Panc1 (cell line): ENCODE measurements at regions not wholly inside any gene's neighbourhood (a gene's known extent, or its start where the extent isn't known, plus 50 kb on each side); places are given as distances from the start of the nearest gene placed in this dataset.

ENCODE experiments used
- ATAC-seq: fragments of 200-7000 bp; cut with Tn5 transposase; 2 replicates; pipeline ENCODE4 v1.9.1; 2020; ENCODE audit warnings: mild to moderate bottlenecking, moderate library complexity
- BruUV-seq: library from RNA; stranded (reverse); fragments of 400-500 nt; replicated peaks from 2 replicates; lab custom pipeline; 2021; lab: Mats Ljungman, UMichigan
- CTCF ChIA-PET: fragments of 300-600 bp; sonication (Branson Sonifier 250); formaldehyde crosslinking; loops from one replicate; lab custom pipeline; 2022; ENCODE audit warnings: antibody characterized with exemption; lab: Charles Lee
- POLR2A ChIA-PET: fragments of 300-600 bp; sonication (Branson Sonifier 250); formaldehyde crosslinking; loops from one replicate; lab custom pipeline; 2022; ENCODE audit warnings: antibody characterized with exemption; lab: Charles Lee
- DNase-seq: peaks from one replicate; pipeline ENCODE4 v3.0.0-alpha.2; 2010; ENCODE audit warnings: low read depth, low spot score
- H3K27ac ChIP-seq: 2 replicates; pipeline ENCODE4 v1.5.1; 2011; ENCODE audit warnings: mild to moderate bottlenecking, low read length, inconsistent platforms
- H3K27me3 ChIP-seq: fragments of 200-500 bp; sonication (Bioruptor generic); 2 replicates; pipeline ENCODE4 v1.6.0; 2014; ENCODE audit warnings: low read length, inconsistent platforms; ENCODE audit not compliant: control insufficient read depth, insufficient read depth
- H3K36me3 ChIP-seq: fragments of 200-500 bp; sonication (Bioruptor generic); 2 replicates; pipeline ENCODE4 v1.5.1; 2014; ENCODE audit warnings: inconsistent platforms, mild to moderate bottlenecking, low read length, moderate library complexity; ENCODE audit not compliant: control insufficient read depth, insufficient read depth
- H3K4me1 ChIP-seq: 2 replicates; pipeline ENCODE4 v1.5.1; 2011; ENCODE audit warnings: inconsistent platforms, mild to moderate bottlenecking, low read length, moderate library complexity; ENCODE audit not compliant: control insufficient read depth, insufficient read depth
- H3K4me3 ChIP-seq, 2 experiments: 2 replicates each; pipeline ENCODE4 v1.5.1; 2011 to 2012; ENCODE audit warnings: low read depth in 2 of 2, low read length in 2 of 2, mild to moderate bottlenecking in 2 of 2, inconsistent platforms in 1 of 2, moderate library complexity in 1 of 2
- H3K9me3 ChIP-seq: fragments of 200-500 bp; sonication (Bioruptor generic); 2 replicates; pipeline ENCODE4 v1.5.1; 2014; ENCODE audit warnings: low read depth, mild to moderate bottlenecking, inconsistent platforms, low read length, moderate library complexity; ENCODE audit not compliant: control insufficient read depth, insufficient read depth
- POLR2AphosphoS5 ChIP-seq: IDR thresholded peaks from 2 replicates; pipeline ENCODE4 v1.6.1; 2012; ENCODE audit warnings: mild to moderate bottlenecking, low read depth, low read length, moderate library complexity
- SIN3A ChIP-seq: IDR thresholded peaks from 2 replicates; pipeline ENCODE4 v1.6.1; 2012; ENCODE audit warnings: low read depth, mild to moderate bottlenecking, low read length, moderate library complexity, borderline replicate concordance; ENCODE audit not compliant: insufficient read depth
- TCF7L2 ChIP-seq: IDR thresholded peaks from 2 replicates; pipeline ENCODE4 v1.6.1; 2011; ENCODE audit warnings: mild to moderate bottlenecking, low read depth, low read length, inconsistent platforms
- in situ Hi-C: cut with HindIII; loops from 2 replicates; pipeline ENCODE4 v1.10.0; 2016; ENCODE audit warnings: low sequenced_read_pairs, low pct_unique_long_range_greater_than_20kb
- intact Hi-C: fragments of 100-400 bp; cut with micrococcal nuclease; formaldehyde crosslinking; loops from one replicate; pipeline ENCODE4 v1.10.0; 2022; ENCODE audit not compliant: unreplicated experiment
- TF ChIP-seq, protein P1 (sequence below), 2 experiments: IDR thresholded peaks; 2 replicates each; pipeline ENCODE4 v1.6.1; 2011 to 2012; ENCODE audit warnings: low read depth in 2 of 2, control low read depth in 1 of 2, low read length in 1 of 2, mild to moderate bottlenecking in 1 of 2, moderate library complexity in 1 of 2; ENCODE audit not compliant: insufficient read depth in 1 of 2
- TF ChIP-seq, protein P2 (sequence below): fragments of 450-650 bp; IDR thresholded peaks from 2 replicates; pipeline ENCODE4 v1.5.1; 2017; ENCODE audit warnings: mild to moderate bottlenecking

DNA sequence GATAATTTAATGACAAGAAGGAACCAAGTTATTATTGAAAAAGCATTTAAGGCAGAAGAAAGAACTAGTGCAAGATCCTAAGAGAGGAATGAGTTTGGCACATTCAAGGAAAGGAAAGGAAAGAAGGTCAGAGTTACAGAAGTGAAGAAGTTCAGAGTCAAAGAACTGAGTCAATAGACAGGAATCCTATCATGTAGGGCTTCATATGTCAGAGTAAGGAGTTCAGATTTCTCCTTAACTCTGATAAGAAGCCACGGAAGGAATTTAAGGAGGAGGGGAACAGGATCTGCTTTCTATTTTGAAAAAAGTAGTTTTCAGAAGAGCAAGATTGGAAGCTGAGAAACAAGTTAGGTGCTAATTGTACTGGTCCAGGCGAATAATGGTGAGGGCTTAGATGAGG is 223.1 kb upstream of the FOXN3 start:
- intact Hi-C loops: no loop called here
- DNase-seq (no peak), ATAC-seq (no peak)
- H3K4me1 ChIP-seq: no peaks in the 10 kb centered on the region
- TF ChIP-seq POLR2AphosphoS5 (no peak), TCF7L2 (no peak), SIN3A (no peak)
- TF ChIP-seq, protein P1, sequence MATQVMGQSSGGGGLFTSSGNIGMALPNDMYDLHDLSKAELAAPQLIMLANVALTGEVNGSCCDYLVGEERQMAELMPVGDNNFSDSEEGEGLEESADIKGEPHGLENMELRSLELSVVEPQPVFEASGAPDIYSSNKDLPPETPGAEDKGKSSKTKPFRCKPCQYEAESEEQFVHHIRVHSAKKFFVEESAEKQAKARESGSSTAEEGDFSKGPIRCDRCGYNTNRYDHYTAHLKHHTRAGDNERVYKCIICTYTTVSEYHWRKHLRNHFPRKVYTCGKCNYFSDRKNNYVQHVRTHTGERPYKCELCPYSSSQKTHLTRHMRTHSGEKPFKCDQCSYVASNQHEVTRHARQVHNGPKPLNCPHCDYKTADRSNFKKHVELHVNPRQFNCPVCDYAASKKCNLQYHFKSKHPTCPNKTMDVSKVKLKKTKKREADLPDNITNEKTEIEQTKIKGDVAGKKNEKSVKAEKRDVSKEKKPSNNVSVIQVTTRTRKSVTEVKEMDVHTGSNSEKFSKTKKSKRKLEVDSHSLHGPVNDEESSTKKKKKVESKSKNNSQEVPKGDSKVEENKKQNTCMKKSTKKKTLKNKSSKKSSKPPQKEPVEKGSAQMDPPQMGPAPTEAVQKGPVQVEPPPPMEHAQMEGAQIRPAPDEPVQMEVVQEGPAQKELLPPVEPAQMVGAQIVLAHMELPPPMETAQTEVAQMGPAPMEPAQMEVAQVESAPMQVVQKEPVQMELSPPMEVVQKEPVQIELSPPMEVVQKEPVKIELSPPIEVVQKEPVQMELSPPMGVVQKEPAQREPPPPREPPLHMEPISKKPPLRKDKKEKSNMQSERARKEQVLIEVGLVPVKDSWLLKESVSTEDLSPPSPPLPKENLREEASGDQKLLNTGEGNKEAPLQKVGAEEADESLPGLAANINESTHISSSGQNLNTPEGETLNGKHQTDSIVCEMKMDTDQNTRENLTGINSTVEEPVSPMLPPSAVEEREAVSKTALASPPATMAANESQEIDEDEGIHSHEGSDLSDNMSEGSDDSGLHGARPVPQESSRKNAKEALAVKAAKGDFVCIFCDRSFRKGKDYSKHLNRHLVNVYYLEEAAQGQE (IDR thresholded peaks at IDR 0.05; ENCODE audit: insufficient read depth in 1 of 2, low read depth in 2 of 2, low read length in 1 of 2): no peak
- TF ChIP-seq, protein P2, sequence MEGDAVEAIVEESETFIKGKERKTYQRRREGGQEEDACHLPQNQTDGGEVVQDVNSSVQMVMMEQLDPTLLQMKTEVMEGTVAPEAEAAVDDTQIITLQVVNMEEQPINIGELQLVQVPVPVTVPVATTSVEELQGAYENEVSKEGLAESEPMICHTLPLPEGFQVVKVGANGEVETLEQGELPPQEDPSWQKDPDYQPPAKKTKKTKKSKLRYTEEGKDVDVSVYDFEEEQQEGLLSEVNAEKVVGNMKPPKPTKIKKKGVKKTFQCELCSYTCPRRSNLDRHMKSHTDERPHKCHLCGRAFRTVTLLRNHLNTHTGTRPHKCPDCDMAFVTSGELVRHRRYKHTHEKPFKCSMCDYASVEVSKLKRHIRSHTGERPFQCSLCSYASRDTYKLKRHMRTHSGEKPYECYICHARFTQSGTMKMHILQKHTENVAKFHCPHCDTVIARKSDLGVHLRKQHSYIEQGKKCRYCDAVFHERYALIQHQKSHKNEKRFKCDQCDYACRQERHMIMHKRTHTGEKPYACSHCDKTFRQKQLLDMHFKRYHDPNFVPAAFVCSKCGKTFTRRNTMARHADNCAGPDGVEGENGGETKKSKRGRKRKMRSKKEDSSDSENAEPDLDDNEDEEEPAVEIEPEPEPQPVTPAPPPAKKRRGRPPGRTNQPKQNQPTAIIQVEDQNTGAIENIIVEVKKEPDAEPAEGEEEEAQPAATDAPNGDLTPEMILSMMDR: no peak
- in situ Hi-C loops: no loop called here
- H3K27me3 ChIP-seq: no peaks in the 10 kb centered on the region; the same call in 1 of the 2 replicates
- ChIA-PET CTCF (no interaction called here), POLR2A (no interaction called here)
- BruUV-seq: no TSS peak
- H3K27ac ChIP-seq: no peak overlapping the region
- H3K36me3 ChIP-seq: no peaks in the 10 kb centered on the region
- H3K4me3 ChIP-seq: no peak overlapping the region
- H3K9me3 ChIP-seq: no peaks in the 10 kb centered on the region

DNA sequence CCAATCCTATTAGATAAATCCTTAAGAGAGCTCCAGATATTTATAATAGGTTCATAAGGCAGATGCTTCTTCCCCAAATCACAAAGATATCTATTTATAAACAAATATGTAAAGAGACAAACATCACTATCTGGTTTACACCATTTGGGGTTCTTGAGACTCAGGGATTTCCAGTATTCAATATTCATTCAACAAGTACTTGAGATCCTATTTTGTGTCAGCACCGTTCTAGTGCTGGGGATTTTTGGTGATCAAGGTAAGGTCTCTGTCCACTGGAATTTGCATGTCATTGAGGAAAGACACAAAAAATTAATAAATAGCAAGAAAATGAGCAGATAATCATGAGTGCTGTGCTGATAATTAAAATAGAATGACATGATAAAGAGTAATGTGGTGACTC is 222.7 kb upstream of the FOXN3 start:
- H3K36me3 ChIP-seq: no peaks in the 10 kb centered on the region
- no peak overlapping the region for H3K4me3 ChIP-seq
- POLR2A ChIA-PET: no interaction called here
- ATAC-seq (no peak), DNase-seq (no peak)
- CTCF ChIA-PET: no interaction called here
- H3K27ac ChIP-seq: no peak overlapping the region
- no peaks in the 10 kb centered on the region; the same call in 1 of the 2 replicates for H3K27me3 ChIP-seq
- no peaks in the 10 kb centered on the region for H3K9me3 ChIP-seq
- in situ Hi-C loops (no loop called here), intact Hi-C loops (no loop called here)
- no peak for TF ChIP-seq TCF7L2
- no peak for TF ChIP-seq POLR2AphosphoS5
- no peak for TF ChIP-seq SIN3A
- TF ChIP-seq, protein P1 (IDR thresholded peaks at IDR 0.05; ENCODE audit: insufficient read depth in 1 of 2, low read depth in 2 of 2, low read length in 1 of 2): no peak
- TF ChIP-seq, protein P2: no peak
- no peaks in the 10 kb centered on the region for H3K4me1 ChIP-seq
- BruUV-seq: no TSS peak
